PFSK-1 (cell line): ENCODE measurements at regions not wholly inside any gene's neighbourhood (a gene's known extent, or its start where the extent isn't known, plus 50 kb on each side); places are given as distances from the start of the nearest gene placed in this dataset.

Experiments used
- POLR2AphosphoS5 ChIP-seq: IDR thresholded peaks from 2 replicates; pipeline ENCODE4 v1.6.1; 2012; ENCODE audit warnings: low read depth, mild to moderate bottlenecking, control low read depth, low read length, moderate library complexity
- REST ChIP-seq, 2 experiments: IDR thresholded peaks; 2 replicates each; pipeline versions ENCODE4 v1.6.1 to v1.8.0; 2011 to 2012; ENCODE audit warnings: low read depth in 2 of 2, low read length in 2 of 2, control low read depth in 1 of 2, inconsistent platforms in 1 of 2, mild to moderate bottlenecking in 1 of 2, moderate library complexity in 1 of 2; ENCODE audit not compliant: insufficient read depth in 1 of 2
- SIN3A ChIP-seq: IDR thresholded peaks from 2 replicates; pipeline ENCODE4 v1.6.1; 2012; ENCODE audit warnings: mild to moderate bottlenecking, low read length, moderate library complexity, borderline replicate concordance; ENCODE audit not compliant: insufficient read depth
- TAF1 ChIP-seq: IDR thresholded peaks from 2 replicates; pipeline ENCODE4 v1.6.1; 2012; ENCODE audit warnings: low read length, control low read depth, borderline replicate concordance; ENCODE audit not compliant: insufficient read depth

GRCh38 chr5:74977471-74977870, 74.9 kb downstream of the GCNT4 start:
- TF ChIP-seq TAF1 (no peak), POLR2AphosphoS5 (no peak), SIN3A (no peak), REST (IDR thresholded peaks at IDR 0.05; ENCODE audit: insufficient read depth in 1 of 2, low read depth in 2 of 2, low read length in 2 of 2) (no peak)
